ENCODE measurements at regions not wholly inside any gene's neighbourhood (a gene's known extent, or its start where the extent isn't known, plus 50 kb on each side); places are given as distances from the start of the nearest gene placed in this dataset.
"Not testable (repeated sequence)": the region's sequence is repeated elsewhere in the genome, so short reads cannot be mapped to it uniquely, and the experiment has no call there.

GRCh38 chr1:120238867-120239266 lies 62.5 kb upstream of the SEC22B start:
- DNase-seq (ENCODE audit: low read depth, low spot score) = not testable (repeated sequence)

- not testable (repeated sequence) for DNase-seq (ENCODE audit: low read depth, low spot score)
Measured at GRCh38 chr1:120233661-120234018, 57.3 kb upstream of the SEC22B start.

- not testable (repeated sequence) for DNase-seq (ENCODE audit: low read depth, low spot score)
Measured at GRCh38 chr1:120232834-120233660, 56.7 kb upstream of the SEC22B start.

- not testable (repeated sequence) for DNase-seq (ENCODE audit: low read depth, low spot score)
Measured at GRCh38 chr1:120229835-120230234, 53.5 kb upstream of the SEC22B start.
